Fibroblast of the aortic adventitia (primary cell): ENCODE measurements at regions not wholly inside any gene's neighbourhood (a gene's known extent, or its start where the extent isn't known, plus 50 kb on each side); places are given as distances from the start of the nearest gene placed in this dataset.

Source experiments
- DNase-seq: peaks from one replicate; pipeline ENCODE4 v3.0.0-alpha.2; 2010; ENCODE audit warnings: low read depth
- H3K4me3 ChIP-seq: 2 replicates; pipeline ENCODE4 v1.5.1; 2011; ENCODE audit warnings: low read depth, mild to moderate bottlenecking, control low read depth, low read length, moderate library complexity
- CTCF ChIP-seq: IDR thresholded peaks from 2 replicates; pipeline ENCODE4 v1.5.1; 2011; ENCODE audit warnings: mild to moderate bottlenecking, low read length, control low read depth, inconsistent platforms; ENCODE audit not compliant: insufficient read depth

DNA sequence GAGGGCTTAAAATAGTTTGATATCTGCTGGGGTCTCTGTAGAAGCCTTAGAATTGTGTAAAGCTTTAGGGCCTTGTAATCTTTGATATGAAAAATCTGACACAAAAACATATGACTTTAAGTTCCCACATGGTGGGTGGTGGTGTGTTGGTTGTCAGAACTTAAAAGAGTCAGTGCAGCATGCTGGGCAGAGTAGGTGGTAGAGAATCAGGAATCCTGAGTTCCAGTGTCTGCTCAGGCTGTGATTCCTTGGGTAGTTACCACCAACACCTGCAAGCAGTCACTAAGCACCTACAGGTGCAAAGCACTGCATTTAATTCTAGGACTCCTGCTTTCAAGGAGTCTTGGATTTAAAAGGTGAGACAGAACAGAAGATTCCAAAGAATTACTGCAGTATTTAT is 144.6 kb downstream of the ACER2 start:
- H3K4me3 ChIP-seq, result no peak overlapping the region
- DNase-seq, result no peak
- no peak for TF ChIP-seq CTCF

GRCh38 chr9:19552282-19553105 is 143.7 kb downstream of the ACER2 start:
- TF ChIP-seq CTCF, result no peak
- DNase-seq, result no peak
- no peak overlapping the region for H3K4me3 ChIP-seq

DNA sequence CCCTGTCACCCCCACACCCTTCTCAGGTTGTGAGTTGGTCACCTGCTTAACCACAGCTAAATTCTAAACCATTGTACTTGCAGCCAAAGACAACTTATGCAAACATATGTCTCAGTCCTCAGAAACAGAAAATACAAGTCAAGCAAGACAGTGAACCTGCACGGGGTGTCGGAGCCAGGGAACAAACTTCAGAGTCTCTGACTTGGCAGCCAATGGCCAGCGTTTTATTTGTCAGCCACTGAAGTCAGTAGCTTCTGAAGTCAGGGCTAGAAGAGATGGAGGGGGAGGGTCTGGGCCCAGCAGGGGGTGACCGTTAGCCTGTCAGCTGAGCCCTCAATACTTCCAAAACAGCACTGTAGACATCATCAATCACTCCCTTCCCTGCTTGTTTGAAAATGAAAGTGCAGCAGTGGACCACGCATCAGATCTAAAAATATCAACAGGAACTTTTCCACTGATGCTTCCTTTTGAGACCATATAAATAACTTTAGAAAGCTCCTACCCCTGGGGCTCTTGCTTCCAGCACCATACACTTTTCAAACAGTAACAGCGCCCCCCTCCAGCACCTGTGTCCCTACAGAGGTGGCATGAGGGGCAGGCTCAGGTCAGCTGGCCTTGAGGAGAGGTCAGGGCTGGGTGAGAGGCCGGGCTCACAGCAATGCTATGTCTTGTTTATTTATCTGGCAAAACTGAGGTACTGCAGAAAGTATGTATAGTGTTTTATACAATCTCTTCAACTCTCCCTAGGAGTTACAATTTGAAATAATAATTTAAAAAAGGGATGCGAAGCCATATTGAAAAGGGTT is 142.5 kb downstream of the ACER2 start:
- no peak for TF ChIP-seq CTCF
- H3K4me3 ChIP-seq, result peak overlapping the region; percentile 28
- DNase-seq, result peak; percentile 4

DNA sequence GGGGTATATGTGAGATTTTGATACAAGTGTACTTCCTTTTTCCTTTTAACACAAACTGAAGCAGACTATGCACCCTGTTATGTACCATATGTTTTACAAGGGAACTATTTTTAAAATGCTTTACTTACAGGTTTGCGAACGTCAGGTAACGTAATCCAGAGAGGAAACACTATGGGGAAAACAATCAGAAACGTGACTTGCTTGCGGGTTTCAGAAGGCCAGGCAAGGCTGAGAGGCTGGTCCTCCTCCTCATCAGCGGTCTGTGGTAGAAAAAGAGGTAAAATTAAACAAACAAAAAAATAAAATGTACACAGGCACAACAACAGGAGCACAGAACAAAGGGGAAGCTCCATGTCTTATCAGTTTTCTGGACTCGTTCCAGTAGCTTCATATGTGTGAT is 141.2 kb downstream of the ACER2 start:
- no peak for TF ChIP-seq CTCF
- H3K4me3 ChIP-seq, result no peak overlapping the region
- no peak for DNase-seq

GRCh38 chr9:19533373-19533772 is 124.6 kb downstream of the ACER2 start:
- H3K4me3 ChIP-seq, result no peak overlapping the region
- no peak for TF ChIP-seq CTCF
- DNase-seq, result peak; percentile 67

DNA sequence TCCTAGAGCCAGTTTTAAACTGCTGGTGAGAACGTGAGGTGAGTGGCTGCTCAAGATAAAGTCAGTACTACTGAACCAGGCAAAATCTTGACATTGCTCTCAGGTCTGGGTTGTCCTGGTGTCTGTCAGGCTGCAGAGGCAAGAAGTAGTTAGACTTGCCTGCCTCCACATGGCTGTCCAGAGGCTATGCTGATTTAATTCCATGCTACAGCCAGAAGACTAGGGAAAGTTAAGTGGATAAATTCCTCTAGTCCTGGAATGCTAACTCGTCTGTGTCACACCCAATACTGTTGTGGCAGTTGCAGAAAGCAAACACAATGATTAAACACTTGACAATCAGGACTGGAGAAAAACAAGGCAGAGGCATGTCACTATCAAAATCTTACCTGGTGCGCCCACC is 118.9 kb downstream of the ACER2 start:
- H3K4me3 ChIP-seq, result no peak overlapping the region
- DNase-seq, result no peak
- no peak for TF ChIP-seq CTCF
